COLO829 (cell line): ENCODE measurements at regions not wholly inside any gene's neighbourhood (a gene's known extent, or its start where the extent isn't known, plus 50 kb on each side); places are given as distances from the start of the nearest gene placed in this dataset.
"Not testable (repeated sequence)": the region's sequence is repeated elsewhere in the genome, so short reads cannot be mapped to it uniquely, and the experiment has no call there.

Experiments used
- DNase-seq: peaks from one replicate; pipeline ENCODE4 v3.0.0; 2012; ENCODE audit warnings: low spot score

DNA sequence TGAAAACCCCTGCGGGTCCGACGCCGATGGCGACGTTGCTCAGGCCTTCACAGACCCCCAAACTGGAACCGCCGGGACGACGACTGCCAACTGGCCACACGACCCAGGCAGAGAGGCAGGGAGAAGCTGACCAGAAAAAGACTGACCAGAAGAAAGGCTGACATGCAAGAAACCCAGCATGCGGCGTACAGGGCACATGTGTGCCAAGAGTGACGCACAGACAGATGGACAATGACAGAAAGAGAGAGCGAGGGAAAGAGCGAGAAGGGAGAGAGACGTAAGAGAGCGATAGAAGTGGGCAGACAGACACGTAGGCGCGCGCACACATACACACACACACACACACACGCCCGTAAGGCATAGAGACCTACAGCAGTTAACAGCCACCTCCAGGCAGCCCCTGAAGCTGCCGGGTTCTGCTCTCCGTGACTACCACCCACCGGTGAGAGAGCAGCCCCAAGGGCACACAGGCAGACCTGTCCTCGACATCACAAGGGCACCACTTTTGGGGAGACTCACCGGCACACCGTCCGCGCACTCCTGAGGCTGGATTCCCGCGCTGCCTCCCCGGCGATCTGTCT lies 67.2 kb upstream of the ZNF527 start:
- no peak for DNase-seq

DNA sequence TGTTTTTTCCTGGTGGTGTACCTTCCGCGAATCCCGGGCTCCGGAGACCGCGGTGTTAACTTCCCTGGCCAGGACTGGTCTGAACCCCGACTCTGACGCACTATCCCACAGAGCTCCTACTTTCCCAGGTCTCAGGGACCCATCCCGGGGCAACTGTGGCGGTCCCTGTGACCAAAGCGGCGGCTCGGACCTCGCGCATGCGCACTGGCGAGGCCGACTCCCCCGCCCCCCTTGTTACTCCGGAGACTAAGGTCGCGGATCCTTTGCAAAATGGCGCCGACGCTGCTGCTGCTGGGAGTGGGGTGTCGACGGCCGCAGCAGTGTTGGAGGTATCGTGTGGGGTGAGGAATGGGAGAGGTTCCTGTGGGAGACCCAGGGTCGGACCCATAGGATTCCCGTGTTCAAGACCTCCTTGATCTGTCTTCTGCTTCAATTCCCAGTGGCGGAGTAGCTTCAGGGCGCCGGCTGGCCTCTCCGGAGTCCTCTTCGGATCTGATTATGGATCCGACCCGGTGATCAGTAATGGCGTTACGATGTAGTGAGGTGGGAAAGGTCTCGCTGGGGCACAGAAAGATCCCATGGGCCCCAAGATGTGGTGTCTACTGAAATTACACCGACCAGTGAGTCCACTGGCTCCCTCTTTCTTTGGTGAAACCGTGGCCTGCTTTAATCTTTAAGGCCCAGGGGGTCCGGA lies 66.6 kb upstream of the ZNF527 start:
- no peak for DNase-seq

DNA sequence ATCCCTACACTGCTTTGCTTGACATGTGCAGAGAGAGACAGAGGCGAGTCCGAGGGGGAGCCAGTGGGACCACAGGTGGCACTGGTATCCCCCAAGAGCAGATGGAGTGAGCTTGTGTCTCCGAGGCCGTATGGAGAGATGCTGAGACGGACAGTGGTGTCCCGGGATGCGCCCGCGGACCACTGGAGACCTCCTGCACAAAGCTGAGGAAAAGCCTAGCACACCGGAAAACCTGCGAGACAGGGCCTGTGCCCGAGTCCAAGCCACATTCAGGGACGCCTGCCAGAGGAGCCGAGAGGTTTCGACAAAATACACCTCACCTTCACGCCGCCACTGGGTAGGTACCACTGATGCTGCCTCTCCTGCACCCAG lies 66.0 kb upstream of the ZNF527 start:
- DNase-seq, result no peak

DNA sequence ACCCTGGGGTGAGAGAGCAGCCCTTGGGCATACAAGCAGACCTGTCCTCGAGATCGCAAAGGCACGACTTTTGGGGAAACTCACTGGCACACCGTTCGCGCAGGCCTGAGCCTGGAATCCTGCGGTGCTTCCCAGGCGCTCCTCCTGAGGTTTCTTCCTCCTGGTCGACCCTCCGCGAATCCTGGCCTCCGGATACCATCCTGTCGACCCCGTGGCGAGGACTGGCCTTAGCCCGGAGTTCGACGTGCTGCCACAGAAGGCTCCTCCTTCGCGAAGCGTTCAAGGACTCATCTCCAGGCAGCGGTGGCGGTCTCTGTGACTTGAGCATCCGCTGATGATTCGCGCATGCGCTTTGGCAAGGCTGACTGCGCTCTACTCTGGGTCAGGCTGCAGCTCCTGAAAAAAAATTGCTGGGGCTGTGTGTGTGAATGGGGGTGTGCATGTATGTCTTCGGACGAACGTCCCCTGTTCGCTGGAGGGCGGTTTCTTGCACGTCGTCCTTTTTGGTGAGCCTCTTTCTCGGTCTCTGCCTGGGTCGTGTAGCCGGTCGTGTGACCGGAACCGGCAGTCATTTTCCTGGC lies 64.4 kb upstream of the ZNF527 start:
- no peak for DNase-seq

DNA sequence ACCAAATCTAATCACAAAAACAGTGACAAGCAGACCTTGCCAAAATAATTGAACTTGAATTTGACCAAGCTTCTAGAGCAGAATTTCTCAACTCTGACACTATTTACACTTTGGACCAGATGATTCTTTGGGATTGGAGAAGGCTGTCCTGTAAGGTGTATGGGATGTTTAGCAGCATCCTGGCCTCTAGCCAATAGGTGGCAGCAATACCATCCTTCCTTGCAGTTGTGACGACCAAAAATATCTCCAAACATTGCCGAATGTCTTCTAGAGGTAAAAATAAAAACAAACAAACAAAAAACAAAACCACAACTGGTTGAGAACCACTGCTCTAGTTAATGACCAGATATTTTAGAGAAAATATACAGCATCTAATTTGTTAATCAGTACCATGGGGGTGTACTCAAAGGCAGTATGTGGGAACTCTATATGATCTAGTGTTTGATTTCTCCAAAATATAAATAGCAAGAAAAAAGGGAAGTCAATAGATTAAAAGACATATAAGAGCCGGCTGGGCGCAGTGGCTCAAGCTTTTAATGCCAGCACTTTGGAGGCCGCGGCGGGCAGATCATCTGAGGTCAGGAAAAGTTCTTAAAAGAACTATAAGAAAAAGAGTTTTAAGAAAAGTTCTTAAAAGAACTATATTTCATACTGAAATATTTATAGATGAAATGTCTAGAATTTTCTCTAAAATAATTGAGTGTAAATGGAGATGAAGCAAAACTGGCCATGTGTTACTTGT lies 60.9 kb upstream of the ZNF527 start:
- DNase-seq, result no peak

DNA sequence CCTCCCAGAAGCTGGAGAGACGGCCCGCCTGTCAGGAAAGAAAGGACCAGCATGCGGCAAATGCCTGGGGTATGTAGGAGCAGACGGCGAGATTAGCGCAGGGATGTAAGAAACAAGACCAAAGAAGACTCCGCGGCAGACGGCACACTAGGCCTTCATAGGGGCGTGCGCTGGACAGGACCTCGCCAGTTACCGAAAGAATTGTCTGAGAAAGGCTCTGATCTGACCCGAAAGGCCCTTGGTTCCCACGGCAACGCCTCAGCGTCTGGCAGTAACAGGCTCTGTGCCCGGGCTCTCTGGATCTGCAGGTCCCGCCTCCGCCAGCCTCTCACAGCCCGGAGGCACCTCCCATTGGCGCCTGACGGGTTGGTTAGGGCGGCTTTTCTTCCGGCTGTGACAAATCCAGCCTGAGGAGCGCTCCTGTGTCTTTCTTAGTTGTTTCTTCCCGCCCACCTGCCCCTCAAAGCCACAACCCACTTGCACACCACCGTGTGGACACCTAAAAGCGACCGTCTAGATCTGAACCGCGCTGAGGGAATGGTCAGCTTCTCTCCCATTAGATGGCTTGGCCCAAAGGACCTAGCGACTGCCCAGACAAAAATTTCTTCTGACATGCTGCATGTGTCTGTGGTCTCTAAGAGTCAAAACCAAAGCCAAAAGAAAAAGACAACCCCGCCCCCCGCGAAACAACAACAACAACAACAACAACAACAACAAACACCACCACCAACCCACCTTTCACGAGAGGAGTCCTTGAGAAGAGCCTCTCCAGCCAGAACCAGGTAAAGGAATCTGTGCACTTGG lies 58.2 kb upstream of the ZNF527 start:
- not testable (repeated sequence) for DNase-seq

DNA sequence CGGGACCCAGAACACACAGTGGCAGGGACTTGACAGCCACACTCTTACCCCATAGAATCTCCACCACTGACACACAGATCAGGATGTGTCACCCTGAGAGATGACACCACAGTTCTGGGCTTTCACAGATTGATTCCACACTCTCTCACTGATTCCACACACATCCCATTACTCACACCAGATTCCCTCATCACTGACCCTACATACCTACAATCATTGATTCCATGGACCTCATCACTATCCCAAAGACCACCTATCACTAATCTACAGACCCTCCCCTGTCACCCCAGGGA lies 57.6 kb upstream of the ZNF527 start:
- no peak for DNase-seq

DNA sequence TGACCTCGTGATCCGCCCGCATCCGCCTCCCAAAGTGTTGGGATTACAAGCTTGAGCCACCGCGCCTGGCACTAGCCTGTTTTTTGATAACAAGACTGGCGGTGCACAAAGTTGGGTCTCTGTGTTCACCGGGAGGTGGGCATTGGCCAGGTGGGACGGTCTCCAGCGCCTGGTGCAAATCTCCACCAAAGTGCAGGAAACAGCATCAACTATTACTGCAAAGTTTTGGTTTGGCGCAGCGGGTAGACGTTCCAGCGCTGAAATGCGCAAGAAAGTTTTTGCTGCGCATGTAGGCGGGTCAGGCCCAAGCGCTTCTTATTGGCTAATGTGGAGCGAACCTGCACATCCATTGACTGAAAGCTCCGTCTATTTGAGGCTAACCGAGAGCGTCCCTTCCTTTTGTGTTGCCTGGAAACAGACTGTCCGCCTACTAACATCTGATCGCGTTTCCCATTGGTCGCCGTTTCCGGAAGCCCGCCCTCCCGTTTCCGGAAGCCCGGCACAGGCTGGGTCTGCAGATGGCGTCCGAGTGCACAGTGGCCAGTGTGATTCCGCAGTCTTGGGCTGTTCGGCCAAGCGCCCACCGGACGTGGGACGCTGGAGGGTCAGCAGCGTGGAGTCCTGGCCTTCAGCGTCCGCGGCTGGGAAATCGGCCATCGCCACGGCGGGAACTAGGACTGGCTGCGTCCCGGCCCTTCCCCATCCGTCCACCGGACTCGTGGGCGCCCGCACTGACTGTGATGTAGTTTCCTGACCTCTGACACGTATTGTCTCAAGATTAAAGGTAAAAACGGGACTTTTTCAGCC lies 53.3 kb upstream of the ZNF527 start:
- peak; percentile 90 for DNase-seq

DNA sequence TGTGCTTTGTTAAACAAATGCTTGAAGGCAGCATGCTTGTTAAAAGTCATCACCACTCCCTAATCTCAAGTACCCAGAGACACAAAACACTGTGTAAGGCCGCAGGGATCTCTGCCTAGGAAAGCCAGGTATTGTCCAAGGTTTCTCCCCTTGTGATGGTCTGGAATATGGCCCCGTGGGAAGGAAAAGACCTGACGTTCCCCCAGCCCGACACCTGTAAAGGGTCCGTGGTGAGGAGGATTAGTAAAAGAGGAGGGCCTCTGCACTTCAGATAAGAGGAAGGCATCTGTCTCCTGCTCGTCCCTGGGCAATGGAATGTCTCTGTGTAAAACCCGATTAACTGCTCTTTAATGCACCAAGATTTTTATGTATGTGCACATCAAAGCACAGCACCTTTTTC lies 49.9 kb upstream of the ZNF527 start:
- not testable (repeated sequence) for DNase-seq
